Kidney epithelial cell (primary cell): ENCODE measurements at regions not wholly inside any gene's neighbourhood (a gene's known extent, or its start where the extent isn't known, plus 50 kb on each side); places are given as distances from the start of the nearest gene placed in this dataset.

Source experiments
- DNase-seq: peaks from one replicate; pipeline ENCODE4 v3.0.0-alpha.2; 2010; ENCODE audit warnings: low read depth
- H3K27me3 ChIP-seq: 2 replicates; pipeline ENCODE4 v1.6.0; 2011; ENCODE audit warnings: low read length; ENCODE audit not compliant: control insufficient read depth, insufficient read depth
- H3K36me3 ChIP-seq: 2 replicates; pipeline ENCODE4 v1.5.1; 2011; ENCODE audit warnings: low read length; ENCODE audit not compliant: control insufficient read depth, insufficient read depth
- H3K4me3 ChIP-seq: 2 replicates; pipeline ENCODE4 v1.5.1; 2011; ENCODE audit warnings: low read depth, mild to moderate bottlenecking, control low read depth, low read length
- TF ChIP-seq, protein P1 (sequence below): IDR thresholded peaks from 2 replicates; pipeline ENCODE4 v1.5.1; 2011; ENCODE audit warnings: mild to moderate bottlenecking, moderate library complexity, low read length, control low read depth, inconsistent platforms; ENCODE audit not compliant: insufficient read depth, poor library complexity, severe bottlenecking

DNA sequence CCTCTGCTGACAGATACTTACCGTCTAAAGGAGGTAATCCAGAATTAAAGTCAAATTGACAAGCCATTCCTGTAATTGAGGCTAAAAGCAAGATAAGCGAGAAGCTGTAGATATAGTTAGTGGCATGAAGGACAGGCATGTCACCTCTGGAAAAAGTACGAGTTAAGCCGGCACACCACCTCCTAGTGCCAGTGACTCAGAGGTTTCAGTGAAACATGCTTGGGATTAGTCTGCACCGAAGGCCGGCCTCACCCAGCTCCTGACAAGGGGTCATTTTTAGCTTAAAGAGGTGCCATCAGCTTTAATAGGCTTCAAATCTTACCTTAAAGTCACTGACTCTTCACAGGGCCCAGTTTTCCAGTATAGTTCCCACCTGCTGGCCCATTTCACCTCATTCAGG, 838.0 kb downstream of the UQCRFS1 start:
- Histone ChIP-seq H3K36me3 (no peaks in the 10 kb centered on the region), H3K27me3 (no peaks in the 10 kb centered on the region), H3K4me3 (no peak overlapping the region)
- DNase-seq = no peak
- TF ChIP-seq, protein P1, sequence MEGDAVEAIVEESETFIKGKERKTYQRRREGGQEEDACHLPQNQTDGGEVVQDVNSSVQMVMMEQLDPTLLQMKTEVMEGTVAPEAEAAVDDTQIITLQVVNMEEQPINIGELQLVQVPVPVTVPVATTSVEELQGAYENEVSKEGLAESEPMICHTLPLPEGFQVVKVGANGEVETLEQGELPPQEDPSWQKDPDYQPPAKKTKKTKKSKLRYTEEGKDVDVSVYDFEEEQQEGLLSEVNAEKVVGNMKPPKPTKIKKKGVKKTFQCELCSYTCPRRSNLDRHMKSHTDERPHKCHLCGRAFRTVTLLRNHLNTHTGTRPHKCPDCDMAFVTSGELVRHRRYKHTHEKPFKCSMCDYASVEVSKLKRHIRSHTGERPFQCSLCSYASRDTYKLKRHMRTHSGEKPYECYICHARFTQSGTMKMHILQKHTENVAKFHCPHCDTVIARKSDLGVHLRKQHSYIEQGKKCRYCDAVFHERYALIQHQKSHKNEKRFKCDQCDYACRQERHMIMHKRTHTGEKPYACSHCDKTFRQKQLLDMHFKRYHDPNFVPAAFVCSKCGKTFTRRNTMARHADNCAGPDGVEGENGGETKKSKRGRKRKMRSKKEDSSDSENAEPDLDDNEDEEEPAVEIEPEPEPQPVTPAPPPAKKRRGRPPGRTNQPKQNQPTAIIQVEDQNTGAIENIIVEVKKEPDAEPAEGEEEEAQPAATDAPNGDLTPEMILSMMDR = no peak

GRCh38 chr19:28372576-28373247, 840.2 kb downstream of the UQCRFS1 start:
- TF ChIP-seq, protein P1 = no peak
- no peaks in the 10 kb centered on the region for H3K36me3 ChIP-seq
- no peaks in the 10 kb centered on the region for H3K27me3 ChIP-seq
- DNase-seq = no peak
- H3K4me3 ChIP-seq = no peak overlapping the region

- no peak for DNase-seq
- TF ChIP-seq, protein P1 = no peak
- no peak overlapping the region for H3K4me3 ChIP-seq
- H3K36me3 ChIP-seq = no peaks in the 10 kb centered on the region
- no peaks in the 10 kb centered on the region for H3K27me3 ChIP-seq
These were observed 845.8 kb downstream of the UQCRFS1 start for GRCh38 chr19:28367146-28367545.

- TF ChIP-seq, protein P1 = no peak
These were observed 849.7 kb downstream of the UQCRFS1 start for GRCh38 chr19:28363254-28363653.

DNA sequence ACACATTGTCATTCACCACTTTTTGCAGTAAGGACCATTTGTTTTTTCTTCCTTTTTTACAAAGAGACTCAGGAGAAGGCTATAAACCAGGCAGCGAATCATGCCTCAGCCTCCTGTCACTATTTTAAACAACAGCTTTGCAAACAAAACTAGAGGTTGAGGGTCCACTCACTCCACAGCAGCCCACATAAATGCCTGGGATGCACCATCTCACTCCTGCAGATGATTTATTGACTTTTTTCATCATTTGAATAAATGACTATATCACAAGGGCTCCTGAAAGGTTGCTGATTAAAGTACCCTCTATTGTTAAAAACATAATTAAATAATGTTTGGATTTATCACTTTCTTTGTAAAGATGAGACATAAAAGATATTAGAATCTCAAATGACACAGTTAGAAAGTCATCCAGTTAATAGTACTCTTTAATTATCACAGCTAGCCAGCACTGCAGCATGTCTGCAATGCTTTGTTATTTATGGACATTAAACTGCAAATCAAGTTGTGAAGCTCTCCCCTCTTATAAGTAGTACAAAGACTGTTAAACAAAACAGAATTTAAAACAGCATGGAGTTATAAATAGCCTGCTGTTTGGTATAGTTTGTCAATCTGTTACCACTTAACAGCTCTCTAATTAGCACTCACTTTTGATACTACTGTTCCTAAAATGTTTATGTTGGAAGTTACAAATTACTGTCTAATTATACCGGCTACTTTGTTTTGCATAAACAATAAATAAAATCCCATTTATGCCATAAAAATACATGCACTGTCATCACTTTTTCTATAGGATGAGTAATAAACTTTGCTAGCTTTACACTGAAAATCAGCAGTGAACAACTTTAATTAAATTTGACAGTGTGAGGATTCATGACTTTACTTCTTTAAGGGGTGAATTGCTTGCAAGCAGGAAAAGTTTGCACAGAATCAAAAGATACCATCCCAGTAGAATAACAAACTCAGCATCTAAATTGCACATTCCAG, 853.2 kb downstream of the UQCRFS1 start:
- TF ChIP-seq, protein P1 = no peak
- H3K27me3 ChIP-seq = no peaks in the 10 kb centered on the region
- no peaks in the 10 kb centered on the region for H3K36me3 ChIP-seq
- H3K4me3 ChIP-seq = no peak overlapping the region
- DNase-seq = no peak

More at GRCh38 chr19:28363254-28363653, 849.7 kb downstream of the UQCRFS1 start:
- DNase-seq = no peak
- H3K36me3 ChIP-seq = no peaks in the 10 kb centered on the region
- no peaks in the 10 kb centered on the region for H3K27me3 ChIP-seq
- H3K4me3 ChIP-seq = no peak overlapping the region
